Stomach (tissue), 4 donors: ENCODE measurements at regions not wholly inside any gene's neighbourhood (a gene's known extent, or its start where the extent isn't known, plus 50 kb on each side); places are given as distances from the start of the nearest gene placed in this dataset.

Source experiments
- CTCF ChIP-seq, 7 experiments: fragments of 450-650 bp in 4 of 7; fragments of 200-600 bp in 3 of 7; sonication (generic) in 3 of 7; IDR thresholded peaks; one replicate each; pipeline ENCODE4 v1.5.1; 2016 to 2019; ENCODE audit warnings: antibody characterized with exemption in 7 of 7, control low read depth in 2 of 7, mild to moderate bottlenecking in 1 of 7
- EP300 ChIP-seq: sonication (generic); formaldehyde crosslinking; IDR thresholded peaks from one replicate; pipeline ENCODE4 v1.6.1; 2017; ENCODE audit warnings: antibody characterized with exemption
- POLR2A ChIP-seq, 4 donors: fragments of 450-650 bp; IDR thresholded peaks; one replicate each; pipeline ENCODE4 v1.6.1; 2016; ENCODE audit warnings: antibody characterized with exemption in 4 of 4, control low read depth in 2 of 4, mild to moderate bottlenecking in 1 of 4, moderate library complexity in 1 of 4
- POLR2AphosphoS5 ChIP-seq, 3 donors: sonication (generic); formaldehyde crosslinking; IDR thresholded peaks; one replicate each; pipeline ENCODE4 v1.6.1; 2016; ENCODE audit warnings: antibody characterized with exemption in 3 of 3

GRCh38 chr1:198850196-198850595 is 211.4 kb downstream of the PTPRC start:
- TF ChIP-seq EP300 (no peak), POLR2A (IDR thresholded peaks at IDR 0.05) (no peak), POLR2AphosphoS5 (IDR thresholded peaks at IDR 0.05) (no peak), CTCF (IDR thresholded peaks at IDR 0.05) (no peak)
